Activated B cell treated with CpG ODN at 0.5 μM for 24 hours (primary cell): ENCODE measurements at regions not wholly inside any gene's neighbourhood (a gene's known extent, or its start where the extent isn't known, plus 50 kb on each side); places are given as distances from the start of the nearest gene placed in this dataset.

Experiments
- ATAC-seq: fragments of 200-7000 bp; cut with Tn5 transposase; one replicate; pipeline ENCODE4 v1.10.0; 2021; ENCODE audit warnings: low read depth, mild to moderate bottlenecking, moderate library complexity
- CTCF ChIA-PET: fragments of 350-600 bp; sonication (Branson Sonifier 250); formaldehyde crosslinking; loops from one replicate; lab custom pipeline; 2021; ENCODE audit warnings: antibody characterized with exemption; lab: Charles Lee
- POLR2A ChIA-PET: fragments of 350-600 bp; sonication (Branson Sonifier 250); formaldehyde crosslinking; loops from one replicate; lab custom pipeline; 2021; ENCODE audit warnings: antibody characterized with exemption; lab: Charles Lee
- DNase-seq: peaks from one replicate; pipeline ENCODE4 v3.0.0; 2022
- H3K27ac Mint-ChIP-seq: one replicate; pipeline ENCODE4 v1.8.0; 2020; ENCODE audit warnings: mixed read lengths
- H3K27me3 Mint-ChIP-seq: one replicate; pipeline ENCODE4 v1.8.0; 2021; ENCODE audit warnings: mixed read lengths
- H3K36me3 Mint-ChIP-seq: one replicate; pipeline ENCODE4 v1.8.0; 2021; ENCODE audit warnings: low read depth, mixed read lengths
- H3K4me1 Mint-ChIP-seq: one replicate; pipeline ENCODE4 v1.8.0; 2021; ENCODE audit warnings: mixed read lengths
- H3K4me3 Mint-ChIP-seq: one replicate; pipeline ENCODE4 v1.8.0; 2020; ENCODE audit warnings: mild to moderate bottlenecking, mixed read lengths
- H3K9me3 Mint-ChIP-seq: one replicate; pipeline ENCODE4 v1.8.0; 2020; ENCODE audit warnings: mixed read lengths
- intact Hi-C: fragments of 100-400 bp; cut with micrococcal nuclease; formaldehyde crosslinking; loops from one replicate; pipeline ENCODE4 v1.15.1; 2024
- TF ChIP-seq, protein P1 (sequence below): fragments of 200-600 bp; IDR thresholded peaks from one replicate; pipeline ENCODE4 v1.8.0; 2022; ENCODE audit warnings: antibody characterized with exemption, mild to moderate bottlenecking

DNA sequence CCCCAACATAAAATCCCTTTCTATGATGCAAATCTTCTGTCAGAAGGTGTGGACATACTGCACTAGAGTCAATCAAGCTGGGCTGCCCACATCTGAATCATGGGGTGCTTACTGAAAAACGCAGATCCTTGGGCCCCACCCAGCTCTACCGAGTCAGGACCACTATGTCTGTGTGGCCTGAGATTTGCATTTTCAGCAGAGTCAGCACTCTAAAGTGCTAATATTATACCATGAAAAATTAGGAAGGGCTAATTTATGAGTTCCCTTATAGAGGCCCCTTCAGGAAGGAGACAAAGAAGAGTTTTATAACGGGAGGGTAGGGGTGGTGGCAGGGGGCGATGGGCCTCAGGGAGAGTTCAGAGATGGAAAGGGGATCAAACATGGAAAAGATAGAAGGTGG is 163.3 kb upstream of the NABP1 start:
- TF ChIP-seq, protein P1, sequence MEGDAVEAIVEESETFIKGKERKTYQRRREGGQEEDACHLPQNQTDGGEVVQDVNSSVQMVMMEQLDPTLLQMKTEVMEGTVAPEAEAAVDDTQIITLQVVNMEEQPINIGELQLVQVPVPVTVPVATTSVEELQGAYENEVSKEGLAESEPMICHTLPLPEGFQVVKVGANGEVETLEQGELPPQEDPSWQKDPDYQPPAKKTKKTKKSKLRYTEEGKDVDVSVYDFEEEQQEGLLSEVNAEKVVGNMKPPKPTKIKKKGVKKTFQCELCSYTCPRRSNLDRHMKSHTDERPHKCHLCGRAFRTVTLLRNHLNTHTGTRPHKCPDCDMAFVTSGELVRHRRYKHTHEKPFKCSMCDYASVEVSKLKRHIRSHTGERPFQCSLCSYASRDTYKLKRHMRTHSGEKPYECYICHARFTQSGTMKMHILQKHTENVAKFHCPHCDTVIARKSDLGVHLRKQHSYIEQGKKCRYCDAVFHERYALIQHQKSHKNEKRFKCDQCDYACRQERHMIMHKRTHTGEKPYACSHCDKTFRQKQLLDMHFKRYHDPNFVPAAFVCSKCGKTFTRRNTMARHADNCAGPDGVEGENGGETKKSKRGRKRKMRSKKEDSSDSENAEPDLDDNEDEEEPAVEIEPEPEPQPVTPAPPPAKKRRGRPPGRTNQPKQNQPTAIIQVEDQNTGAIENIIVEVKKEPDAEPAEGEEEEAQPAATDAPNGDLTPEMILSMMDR = no peak
- Mint-ChIP-seq H3K4me3 (no peak overlapping the region), H3K27ac (no peak overlapping the region), H3K9me3 (no peaks in the 10 kb centered on the region), H3K36me3 (no peaks in the 10 kb centered on the region), H3K4me1 (no peaks in the 10 kb centered on the region), H3K27me3 (peaks cover 1% of the 10 kb centered on the region)
- ChIA-PET CTCF (interaction anchor here (0.8 to 1.0 kb wide), 2 partner anchors 10 to 13 kb away, joined by 3 read pairs; no protein-coding TSS in a partner anchor), POLR2A (no interaction called here)
- intact Hi-C loops = no loop called here
- ATAC-seq = no peak
- no peak for DNase-seq

GRCh38 chr2:191515551-191515950 is 162.4 kb upstream of the NABP1 start:
- ChIA-PET CTCF (interaction anchor here (0.8 to 1.0 kb wide), 3 partner anchors 9 to 355 kb away, joined by 3 read pairs; no protein-coding TSS in a partner anchor), POLR2A (no interaction called here)
- Mint-ChIP-seq H3K36me3 (no peaks in the 10 kb centered on the region), H3K27me3 (peaks cover 5% of the 10 kb centered on the region), H3K9me3 (no peaks in the 10 kb centered on the region), H3K4me3 (no peak overlapping the region), H3K4me1 (no peaks in the 10 kb centered on the region), H3K27ac (no peak overlapping the region)
- ATAC-seq = no peak
- intact Hi-C loops = no loop called here
- DNase-seq = no peak
- TF ChIP-seq, protein P1 = no peak

- no peak overlapping the region for H3K4me3 Mint-ChIP-seq
- H3K36me3 Mint-ChIP-seq = no peaks in the 10 kb centered on the region
- TF ChIP-seq, protein P1 = no peak
- DNase-seq (no peak), ATAC-seq (no peak)
- H3K9me3 Mint-ChIP-seq = no peaks in the 10 kb centered on the region
- ChIA-PET CTCF (no interaction called here), POLR2A (no interaction called here)
- H3K4me1 Mint-ChIP-seq = no peaks in the 10 kb centered on the region
- intact Hi-C loops = no loop called here
- H3K27me3 Mint-ChIP-seq = peaks cover 5% of the 10 kb centered on the region
- no peak overlapping the region for H3K27ac Mint-ChIP-seq
Measured at GRCh38 chr2:191516260-191516659, 161.7 kb upstream of the NABP1 start.

DNA sequence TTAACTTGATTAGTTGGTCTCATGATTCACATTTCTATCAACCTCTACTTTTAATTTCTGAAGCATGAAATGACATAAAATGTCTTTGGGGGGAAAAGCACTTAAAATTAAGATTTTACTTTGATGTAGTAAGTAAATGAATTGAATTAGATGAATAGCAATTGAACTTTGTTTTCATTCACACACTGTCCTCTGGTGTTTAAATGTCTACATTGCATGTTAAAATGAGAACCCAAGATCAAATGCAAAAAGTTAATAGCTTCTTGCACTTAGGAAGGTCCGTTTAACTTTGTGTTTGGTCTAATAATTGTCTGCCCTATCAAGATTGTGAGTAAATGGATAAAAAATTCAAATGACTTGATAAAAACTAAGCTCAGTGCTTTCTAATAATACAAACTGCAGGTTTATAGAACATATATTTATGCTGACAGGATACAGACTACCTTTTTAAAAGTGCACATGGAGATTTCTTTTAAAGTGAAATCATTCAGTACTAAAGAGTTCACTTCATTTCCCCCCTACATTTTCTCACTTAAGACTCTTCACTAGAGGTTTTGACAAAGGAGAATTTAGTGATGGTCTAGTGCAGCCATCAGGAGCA is 156.2 kb upstream of the NABP1 start:
- H3K4me3 Mint-ChIP-seq = no peak overlapping the region
- H3K4me1 Mint-ChIP-seq = no peaks in the 10 kb centered on the region
- intact Hi-C loops = loop anchor here (1.0 to 5.0 kb wide), 5 partner anchors 219 to 469 kb away; no protein-coding TSS in a partner anchor
- no peak overlapping the region for H3K27ac Mint-ChIP-seq
- H3K27me3 Mint-ChIP-seq = peaks cover 9% of the 10 kb centered on the region
- ATAC-seq (no peak), DNase-seq (no peak)
- CTCF ChIA-PET = interaction anchor here (0.7 to 6.2 kb wide), 17 partner anchors 9 to 741 kb away, joined by 3 to 78 read pairs (median 4); no protein-coding TSS in a partner anchor
- H3K36me3 Mint-ChIP-seq = no peaks in the 10 kb centered on the region
- no peaks in the 10 kb centered on the region for H3K9me3 Mint-ChIP-seq
- TF ChIP-seq, protein P1 = peak; percentile 78
- POLR2A ChIA-PET = no interaction called here

GRCh38 chr2:191522478-191523120 is 155.3 kb upstream of the NABP1 start:
- Mint-ChIP-seq H3K4me3 (no peak overlapping the region), H3K27me3 (peaks cover 9% of the 10 kb centered on the region), H3K9me3 (no peaks in the 10 kb centered on the region), H3K27ac (no peak overlapping the region), H3K36me3 (no peaks in the 10 kb centered on the region), H3K4me1 (no peaks in the 10 kb centered on the region)
- intact Hi-C loops = loop anchor here (5.0 kb wide), 1 partner anchor 220 kb away; no protein-coding TSS in a partner anchor
- TF ChIP-seq, protein P1 = no peak
- ATAC-seq (no peak), DNase-seq (no peak)
- POLR2A ChIA-PET = no interaction called here
- CTCF ChIA-PET = interaction anchor here (1.0 to 6.2 kb wide), 8 partner anchors 22 to 738 kb away, joined by 4 to 78 read pairs (median 9); no protein-coding TSS in a partner anchor
